Suprapubic skin (tissue), 4 donors: ENCODE measurements at regions not wholly inside any gene's neighbourhood (a gene's known extent, or its start where the extent isn't known, plus 50 kb on each side); places are given as distances from the start of the nearest gene placed in this dataset.

Experiments used
- EP300 ChIP-seq: sonication (generic); formaldehyde crosslinking; IDR thresholded peaks from one replicate; pipeline ENCODE4 v1.6.1; 2017; ENCODE audit warnings: antibody characterized with exemption
- POLR2A ChIP-seq, 2 donors: fragments of 450-650 bp; IDR thresholded peaks; one replicate each; pipeline ENCODE4 v1.6.1; 2017; ENCODE audit warnings: antibody characterized with exemption in 2 of 2, mild to moderate bottlenecking in 2 of 2, moderate library complexity in 2 of 2
- POLR2AphosphoS5 ChIP-seq, 3 donors: sonication (generic); formaldehyde crosslinking; IDR thresholded peaks; one replicate each; pipeline ENCODE4 v1.6.1; 2017; ENCODE audit warnings: antibody characterized with exemption in 3 of 3
- TF ChIP-seq, protein P1 (sequence below), 2 donors: fragments of 200-600 bp in 1 of 2; fragments of 450-650 bp in 1 of 2; sonication (generic) in 1 of 2; IDR thresholded peaks; one replicate each; pipeline ENCODE4 v1.5.1; 2016 to 2019; ENCODE audit warnings: antibody characterized with exemption in 2 of 2, mild to moderate bottlenecking in 1 of 2, moderate library complexity in 1 of 2

DNA sequence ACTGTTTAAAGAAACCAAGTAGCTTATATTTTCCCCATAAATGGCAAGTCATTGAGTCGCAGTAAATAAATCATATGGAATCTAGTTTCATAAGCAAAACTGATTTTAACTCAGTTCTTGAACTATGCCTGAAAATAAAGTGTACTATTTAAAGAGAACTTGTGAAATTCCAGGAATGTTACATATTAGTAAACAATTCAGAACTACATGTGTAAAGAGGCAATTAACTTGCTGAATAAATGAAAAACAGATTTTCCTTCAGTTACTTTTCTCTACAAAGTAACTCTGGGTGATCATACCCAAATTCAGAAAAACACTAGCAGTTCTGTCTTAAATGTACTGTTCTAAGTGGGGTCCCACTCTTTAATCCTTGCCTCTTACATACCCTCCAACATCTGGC is 236.1 kb upstream of the EDNRA start:
- TF ChIP-seq EP300 (no peak), POLR2AphosphoS5 (IDR thresholded peaks at IDR 0.05) (no peak), POLR2A (IDR thresholded peaks at IDR 0.05) (no peak)
- TF ChIP-seq, protein P1, sequence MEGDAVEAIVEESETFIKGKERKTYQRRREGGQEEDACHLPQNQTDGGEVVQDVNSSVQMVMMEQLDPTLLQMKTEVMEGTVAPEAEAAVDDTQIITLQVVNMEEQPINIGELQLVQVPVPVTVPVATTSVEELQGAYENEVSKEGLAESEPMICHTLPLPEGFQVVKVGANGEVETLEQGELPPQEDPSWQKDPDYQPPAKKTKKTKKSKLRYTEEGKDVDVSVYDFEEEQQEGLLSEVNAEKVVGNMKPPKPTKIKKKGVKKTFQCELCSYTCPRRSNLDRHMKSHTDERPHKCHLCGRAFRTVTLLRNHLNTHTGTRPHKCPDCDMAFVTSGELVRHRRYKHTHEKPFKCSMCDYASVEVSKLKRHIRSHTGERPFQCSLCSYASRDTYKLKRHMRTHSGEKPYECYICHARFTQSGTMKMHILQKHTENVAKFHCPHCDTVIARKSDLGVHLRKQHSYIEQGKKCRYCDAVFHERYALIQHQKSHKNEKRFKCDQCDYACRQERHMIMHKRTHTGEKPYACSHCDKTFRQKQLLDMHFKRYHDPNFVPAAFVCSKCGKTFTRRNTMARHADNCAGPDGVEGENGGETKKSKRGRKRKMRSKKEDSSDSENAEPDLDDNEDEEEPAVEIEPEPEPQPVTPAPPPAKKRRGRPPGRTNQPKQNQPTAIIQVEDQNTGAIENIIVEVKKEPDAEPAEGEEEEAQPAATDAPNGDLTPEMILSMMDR (IDR thresholded peaks at IDR 0.05) = no peak
